ENCODE measurements at regions not wholly inside any gene's neighbourhood (a gene's known extent, or its start where the extent isn't known, plus 50 kb on each side); places are given as distances from the start of the nearest gene placed in this dataset.

DNA sequence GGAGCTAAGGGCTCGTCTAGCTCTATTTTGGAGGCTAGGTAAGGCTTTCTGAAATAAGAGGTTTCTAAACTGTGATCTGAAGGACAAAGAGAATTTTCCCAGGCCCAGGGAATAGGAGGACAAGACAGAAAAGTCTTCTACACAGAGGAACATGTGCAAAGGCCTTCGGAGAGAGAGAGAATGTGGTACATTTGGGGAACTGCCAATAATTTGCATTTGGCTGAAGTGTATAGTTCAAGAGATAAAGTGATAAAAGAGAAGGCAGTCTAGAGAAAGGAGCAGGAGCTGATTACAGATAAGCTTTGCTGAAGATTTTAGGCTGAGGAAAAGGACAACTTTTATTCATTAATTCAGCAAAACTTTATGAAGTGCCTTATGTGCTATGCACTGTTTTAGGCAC is 214.4 kb upstream of the ELL2 start:
- TF ChIP-seq, protein P1, sequence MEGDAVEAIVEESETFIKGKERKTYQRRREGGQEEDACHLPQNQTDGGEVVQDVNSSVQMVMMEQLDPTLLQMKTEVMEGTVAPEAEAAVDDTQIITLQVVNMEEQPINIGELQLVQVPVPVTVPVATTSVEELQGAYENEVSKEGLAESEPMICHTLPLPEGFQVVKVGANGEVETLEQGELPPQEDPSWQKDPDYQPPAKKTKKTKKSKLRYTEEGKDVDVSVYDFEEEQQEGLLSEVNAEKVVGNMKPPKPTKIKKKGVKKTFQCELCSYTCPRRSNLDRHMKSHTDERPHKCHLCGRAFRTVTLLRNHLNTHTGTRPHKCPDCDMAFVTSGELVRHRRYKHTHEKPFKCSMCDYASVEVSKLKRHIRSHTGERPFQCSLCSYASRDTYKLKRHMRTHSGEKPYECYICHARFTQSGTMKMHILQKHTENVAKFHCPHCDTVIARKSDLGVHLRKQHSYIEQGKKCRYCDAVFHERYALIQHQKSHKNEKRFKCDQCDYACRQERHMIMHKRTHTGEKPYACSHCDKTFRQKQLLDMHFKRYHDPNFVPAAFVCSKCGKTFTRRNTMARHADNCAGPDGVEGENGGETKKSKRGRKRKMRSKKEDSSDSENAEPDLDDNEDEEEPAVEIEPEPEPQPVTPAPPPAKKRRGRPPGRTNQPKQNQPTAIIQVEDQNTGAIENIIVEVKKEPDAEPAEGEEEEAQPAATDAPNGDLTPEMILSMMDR (IDR thresholded peaks at IDR 0.05), result no peak
- no peak for TF ChIP-seq POLR2A (IDR thresholded peaks at IDR 0.05)
